Posterior vena cava (tissue), 2 donors: ENCODE measurements at regions not wholly inside any gene's neighbourhood (a gene's known extent, or its start where the extent isn't known, plus 50 kb on each side); places are given as distances from the start of the nearest gene placed in this dataset.

Source experiments
- DNase-seq: peaks from one replicate; pipeline ENCODE4 v3.0.0-alpha.2; 2020; ENCODE audit warnings: low spot score
- intact Hi-C, 2 donors: fragments of 100-400 bp; cut with DNase I; formaldehyde crosslinking; loops; one replicate each; pipeline versions ENCODE4 v1.14.1 to v1.14.2; 2022 to 2023
- donor health status: DM: yes; HTN: yes; CAD: no.
- donor health status: DM: yes; HTN: yes; CAD: no.

GRCh38 chr5:115387816-115388215, 91.4 kb upstream of the CCDC112 start:
- intact Hi-C loops: no loop called here
- DNase-seq: no peak

DNA sequence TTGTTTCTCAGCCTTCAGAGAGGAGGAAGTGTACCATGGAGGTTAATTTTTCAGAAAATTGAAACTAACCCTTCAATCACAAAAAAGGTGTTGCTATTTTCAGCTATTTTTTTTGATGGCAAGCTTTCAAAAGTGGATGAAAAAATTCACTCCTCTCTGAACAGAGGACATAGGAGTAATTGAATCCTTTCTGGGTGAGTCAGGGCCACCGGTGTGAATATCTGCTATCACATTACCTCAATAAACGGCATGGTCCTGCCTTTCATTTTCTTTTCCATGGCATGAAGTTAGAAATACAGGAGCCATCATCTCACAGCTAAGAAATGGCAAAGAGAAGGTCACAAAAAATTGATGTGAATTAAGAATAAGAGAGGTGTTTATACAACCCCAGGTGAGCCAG, 90.2 kb upstream of the CCDC112 start:
- no peak for DNase-seq
- intact Hi-C loops: no loop called here

DNA sequence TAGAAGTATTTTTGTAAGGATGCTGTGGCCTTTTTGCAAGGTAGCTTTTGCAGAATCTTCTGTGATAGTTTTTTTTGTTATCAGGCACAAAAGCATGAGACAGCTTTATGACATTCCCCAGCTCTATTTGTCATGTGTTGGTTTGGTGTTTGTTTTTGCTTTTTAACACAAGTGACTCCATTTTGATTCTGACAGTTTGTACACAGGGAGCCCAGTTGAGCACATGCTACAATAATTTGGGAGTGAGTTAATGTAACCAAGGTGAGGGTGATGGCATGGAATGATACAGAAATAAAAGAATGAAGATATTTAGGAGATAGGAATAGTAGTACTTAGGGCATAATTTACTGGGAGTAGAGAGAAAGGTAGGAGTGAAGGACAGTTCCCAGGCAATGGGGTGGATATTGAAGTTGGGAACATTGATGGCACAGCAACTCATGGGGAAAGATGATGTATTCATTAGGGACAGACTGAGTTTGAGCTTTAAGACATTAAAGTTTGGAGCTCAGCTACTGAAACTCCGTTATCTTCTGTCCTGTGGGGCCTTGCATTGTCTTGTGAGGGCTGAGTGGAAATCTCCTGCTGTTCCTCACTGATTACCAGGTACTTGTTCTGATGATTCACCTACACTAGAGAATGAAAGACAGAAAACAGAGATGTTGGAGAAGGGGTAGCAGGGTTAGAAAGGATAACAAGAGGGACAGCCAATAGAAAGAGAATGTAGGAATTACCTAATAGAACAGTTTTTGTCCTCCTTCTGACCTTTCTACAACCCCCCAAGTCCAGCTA, 88.3 kb upstream of the CCDC112 start:
- intact Hi-C loops: no loop called here
- DNase-seq: no peak

DNA sequence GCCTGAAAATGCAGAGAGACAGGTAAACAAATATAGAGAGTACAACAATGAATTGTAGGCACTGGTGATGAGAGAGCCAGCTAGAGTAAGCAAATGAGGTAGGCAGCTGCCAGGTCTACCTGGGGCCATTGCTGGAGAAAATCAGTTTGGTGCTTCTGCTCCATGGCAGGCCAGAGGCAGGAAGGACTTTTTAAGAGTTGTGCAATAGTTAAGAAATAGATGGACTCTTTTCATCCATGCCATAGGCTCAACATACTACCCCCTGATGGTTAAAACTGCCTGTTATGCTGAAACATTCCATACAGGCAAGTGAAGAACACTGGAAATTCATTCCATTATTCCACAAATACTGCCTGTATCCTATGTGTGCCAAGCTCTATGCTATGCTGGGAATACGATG, 86.5 kb upstream of the CCDC112 start:
- intact Hi-C loops: no loop called here

DNA sequence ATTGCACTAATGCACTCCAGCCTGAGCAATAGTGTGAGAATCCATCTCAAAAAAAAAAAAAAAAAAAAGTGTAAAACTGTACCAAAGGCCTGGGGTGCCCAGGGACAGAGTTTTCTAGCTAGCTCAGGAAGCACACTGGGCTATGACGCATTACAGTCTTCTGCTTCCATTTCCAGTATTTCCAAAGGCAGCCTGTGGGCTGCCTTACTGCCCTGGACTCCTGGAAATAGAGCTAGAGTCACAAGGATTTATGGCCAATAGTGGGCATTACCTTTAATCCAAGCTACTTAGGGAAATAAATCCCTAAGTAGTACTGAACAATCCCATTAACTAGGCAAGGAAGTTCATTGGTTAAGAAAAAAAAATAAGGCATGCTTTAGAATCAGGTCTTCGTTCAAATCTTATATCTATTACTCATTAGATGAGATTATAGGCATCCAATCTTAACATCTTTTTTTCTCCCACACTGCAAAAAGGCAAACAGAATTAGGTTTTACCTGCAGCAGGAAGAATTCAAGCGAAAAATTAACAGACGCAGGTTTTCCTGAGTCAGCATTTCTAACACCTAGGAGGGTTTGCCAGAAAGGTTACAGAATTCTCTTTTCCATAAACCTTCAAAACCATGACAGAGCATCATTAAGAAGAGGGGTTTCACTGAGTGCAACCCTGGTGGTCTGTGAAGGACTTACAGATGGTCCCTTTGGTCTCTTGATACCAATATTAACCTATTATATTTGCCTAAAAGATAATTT, 85.6 kb upstream of the CCDC112 start:
- intact Hi-C loops: no loop called here
- no peak for DNase-seq

More for the DNA sequence above, 86.5 kb upstream of the CCDC112 start:
- no peak for DNase-seq

- DNase-seq: no peak
- intact Hi-C loops: loop anchor here in 1 of 2 donors (10.0 kb wide), 1 partner anchor 195 kb away; no protein-coding TSS in a partner anchor
These were observed 83.3 kb upstream of the CCDC112 start for GRCh38 chr5:115379622-115380344.

DNA sequence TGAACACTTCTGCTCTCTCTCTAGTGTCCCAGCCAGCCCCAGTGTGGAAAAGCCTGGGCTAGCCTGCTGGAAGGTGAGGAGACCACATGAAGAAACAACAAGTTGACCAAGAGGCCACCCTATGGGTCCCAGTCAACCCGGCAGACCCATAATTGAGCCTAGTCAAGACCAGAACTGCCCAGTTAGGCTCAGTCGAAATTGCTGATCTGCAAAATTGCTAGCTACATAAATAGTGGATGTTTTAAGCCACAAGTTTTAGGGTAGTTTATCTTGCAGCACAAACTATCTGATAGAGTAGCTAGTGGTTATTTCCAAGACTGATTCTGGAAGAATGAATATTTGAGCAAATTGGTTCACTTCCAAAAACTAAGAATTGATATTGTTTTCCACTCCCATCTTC, 82.3 kb upstream of the CCDC112 start:
- intact Hi-C loops: loop anchor here in 1 of 2 donors (10.0 kb wide), 1 partner anchor 196 kb away; no protein-coding TSS in a partner anchor
- no peak for DNase-seq

GRCh38 chr5:115377468-115378217, 81.2 kb upstream of the CCDC112 start:
- DNase-seq: no peak
- intact Hi-C loops: loop anchor here in 1 of 2 donors (10.0 kb wide), 1 partner anchor 197 kb away; no protein-coding TSS in a partner anchor

GRCh38 chr5:115375893-115376292, 79.4 kb upstream of the CCDC112 start:
- no peak for DNase-seq
- intact Hi-C loops: loop anchor here in 1 of 2 donors (10.0 kb wide), 1 partner anchor 199 kb away; no protein-coding TSS in a partner anchor

DNA sequence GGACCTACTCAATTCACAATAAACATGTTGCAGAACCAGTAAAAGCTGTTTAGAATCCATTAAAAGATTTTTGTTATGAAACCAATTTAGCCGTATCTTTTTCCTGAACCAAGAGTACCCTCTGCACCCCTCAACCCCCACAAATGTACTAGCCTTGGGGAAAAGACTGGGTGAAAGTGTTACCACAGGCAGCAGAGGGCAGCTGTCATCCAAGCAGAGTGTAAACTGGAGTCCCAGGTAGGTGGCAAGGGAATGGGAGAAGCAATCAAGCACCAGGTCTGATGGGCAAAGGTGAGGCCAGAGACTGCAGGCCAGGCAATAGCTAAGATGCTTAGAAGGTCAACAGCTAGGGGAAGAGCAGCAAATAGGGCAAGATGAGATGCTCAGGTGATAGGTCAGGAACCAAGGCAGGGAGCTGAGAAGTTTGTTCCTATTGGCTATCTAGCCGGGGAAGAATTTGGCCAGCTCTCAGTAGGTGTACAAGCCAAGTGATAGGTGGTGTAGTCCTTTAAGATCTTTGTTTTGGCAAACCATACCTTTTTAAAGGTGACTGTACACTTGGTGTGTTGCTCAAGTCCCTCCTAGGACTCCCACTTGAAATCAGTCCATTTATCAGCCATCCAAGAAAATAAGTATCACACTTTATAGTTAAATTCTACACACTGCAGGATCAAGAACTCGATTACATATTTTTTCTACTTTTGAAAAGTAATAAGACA, 77.8 kb upstream of the CCDC112 start:
- intact Hi-C loops: loop anchor here in 1 of 2 donors (10.0 kb wide), 1 partner anchor 201 kb away; no protein-coding TSS in a partner anchor
- no peak for DNase-seq

DNA sequence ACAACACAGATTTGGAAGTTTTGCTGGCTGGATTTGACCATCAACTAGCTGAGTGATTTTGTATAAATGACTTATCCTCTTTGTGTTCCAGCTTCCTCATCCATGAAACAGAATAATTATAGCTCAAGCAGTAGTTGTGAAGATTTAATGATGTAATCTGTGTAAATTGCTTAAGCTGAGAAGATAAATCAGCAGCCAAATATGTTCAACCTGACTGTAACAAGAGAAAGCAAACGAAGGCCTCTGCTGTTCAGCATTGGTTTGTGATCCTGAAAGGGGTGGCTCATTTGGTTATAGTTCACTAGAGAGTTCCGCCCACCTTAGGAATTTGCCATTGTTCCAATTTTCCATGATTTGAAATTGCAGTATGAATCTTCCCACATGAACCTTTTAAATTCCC, 75.7 kb upstream of the CCDC112 start:
- intact Hi-C loops: loop anchor here in 1 of 2 donors (10.0 kb wide), 1 partner anchor 203 kb away; no protein-coding TSS in a partner anchor
- DNase-seq: no peak

- no peak for DNase-seq
- intact Hi-C loops: loop anchor here in 1 of 2 donors (10.0 kb wide), 1 partner anchor 205 kb away; no protein-coding TSS in a partner anchor
These were observed 73.1 kb upstream of the CCDC112 start for GRCh38 chr5:115369430-115370144.

DNA sequence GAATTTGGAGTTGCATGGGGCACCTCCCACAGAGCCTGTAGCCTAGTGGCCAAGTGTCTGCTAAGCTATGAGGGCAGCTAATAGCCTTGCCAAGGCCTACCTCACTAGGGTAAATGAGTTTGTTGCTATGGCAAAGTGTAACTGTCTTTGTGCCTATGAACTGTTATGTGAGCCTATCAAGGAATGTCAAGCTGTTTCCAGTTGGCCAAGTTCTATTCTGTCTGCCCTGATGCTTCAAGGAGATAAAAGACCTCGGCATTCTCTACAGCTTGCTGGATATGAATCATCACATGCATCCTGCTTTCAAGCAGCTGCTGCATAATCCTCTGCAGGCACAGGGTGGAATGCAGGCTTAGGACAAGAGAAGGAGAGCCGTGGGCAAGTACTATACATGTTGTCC, 69.8 kb upstream of the CCDC112 start:
- intact Hi-C loops: no loop called here

DNA sequence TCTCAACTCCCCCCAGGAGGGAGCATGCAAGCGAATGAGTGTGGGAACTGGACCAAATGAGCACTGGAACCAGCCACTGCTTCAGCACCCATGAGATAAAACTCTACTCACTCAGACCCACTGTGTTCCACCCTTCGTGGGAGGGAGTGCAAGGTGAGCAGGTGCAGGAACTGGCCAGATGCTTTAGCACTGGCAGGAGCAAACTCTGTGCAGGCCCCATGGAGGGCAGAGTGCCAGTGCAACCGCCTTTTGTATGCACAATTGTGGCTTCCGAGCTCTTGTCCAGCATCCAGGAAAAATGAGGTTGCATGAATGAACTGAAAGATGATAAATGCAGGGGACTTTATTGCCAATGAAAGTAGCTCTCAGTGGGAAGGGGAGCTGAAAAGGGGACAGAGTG, 67.4 kb upstream of the CCDC112 start:
- intact Hi-C loops: no loop called here
- DNase-seq: no peak

More for the DNA sequence above, 69.8 kb upstream of the CCDC112 start:
- DNase-seq: no peak

- intact Hi-C loops: no loop called here
- DNase-seq: no peak
These were observed 63.7 kb upstream of the CCDC112 start for GRCh38 chr5:115360046-115360685.

GRCh38 chr5:115355767-115356381, 59.4 kb upstream of the CCDC112 start:
- intact Hi-C loops: no loop called here
- DNase-seq: no peak

GRCh38 chr5:115355095-115355494, 58.6 kb upstream of the CCDC112 start:
- intact Hi-C loops: no loop called here
- no peak for DNase-seq
